Islet precursor cell (in vitro differentiated cells): ENCODE measurements at regions not wholly inside any gene's neighbourhood (a gene's known extent, or its start where the extent isn't known, plus 50 kb on each side); places are given as distances from the start of the nearest gene placed in this dataset.
"Not testable (repeated sequence)": the region's sequence is repeated elsewhere in the genome, so short reads cannot be mapped to it uniquely, and the experiment has no call there.

Source experiments
- DNase-seq: peaks from one replicate; pipeline ENCODE4 v3.0.0-alpha.2; 2018

DNA sequence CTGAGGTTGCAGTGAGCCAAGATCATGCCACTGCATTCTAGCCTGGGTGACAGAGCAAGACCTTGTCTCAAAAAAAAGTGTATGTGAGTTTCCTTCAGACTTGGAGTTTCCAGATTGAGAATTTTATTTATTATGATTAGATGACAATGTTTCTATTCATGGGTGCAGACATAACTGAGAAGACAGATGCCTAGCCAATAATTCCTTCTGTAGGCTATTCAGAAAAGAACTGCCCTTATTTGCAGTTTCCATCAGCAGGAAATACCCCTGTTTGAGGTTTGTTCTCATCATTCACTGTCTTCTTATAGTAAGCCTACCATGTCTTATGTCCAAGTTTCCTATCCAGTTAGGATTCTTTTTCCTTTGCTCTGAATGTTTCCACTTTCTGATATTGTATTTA is 269.0 kb downstream of the KTN1 start:
- DNase-seq = no peak

DNA sequence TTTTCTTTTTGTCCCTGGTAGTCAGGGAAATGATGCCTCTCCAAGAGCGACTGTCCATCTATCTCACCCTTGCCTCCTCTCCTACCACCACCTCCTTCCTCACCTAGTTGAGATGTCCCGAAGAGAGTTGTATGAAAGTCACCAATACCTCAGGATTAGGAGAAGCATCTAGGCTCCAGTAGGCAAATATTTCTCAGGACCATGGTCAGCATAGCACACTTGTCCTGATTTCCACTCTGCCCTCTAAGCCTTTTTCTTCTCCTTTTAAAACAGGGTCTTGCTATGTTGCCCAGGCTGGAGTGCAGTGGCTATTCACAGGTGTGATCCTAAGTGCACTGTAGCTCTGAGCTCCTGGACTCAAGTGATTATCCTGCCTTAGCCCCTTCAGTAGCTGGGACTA is 268.4 kb upstream of the PELI2 start:
- DNase-seq = no peak

DNA sequence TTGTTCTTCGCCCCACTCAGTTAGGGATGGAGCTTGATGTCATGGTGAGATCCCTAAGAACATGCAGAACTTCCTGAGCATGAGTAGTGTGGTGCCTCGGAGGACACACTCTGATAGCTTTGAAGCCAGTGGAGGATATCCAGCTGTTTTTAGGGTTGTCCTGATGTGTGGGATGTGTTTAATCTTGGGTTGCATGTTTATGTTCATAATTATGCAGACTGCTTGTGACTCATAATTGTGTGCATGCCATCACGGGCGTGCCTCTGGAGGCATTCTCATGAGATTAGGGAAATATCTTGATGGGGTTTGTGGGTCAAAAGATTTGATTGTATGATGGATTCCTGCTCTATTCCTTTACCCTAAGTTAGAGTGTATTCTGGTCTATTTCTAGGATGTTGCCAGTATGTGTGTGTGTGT is 267.4 kb upstream of the PELI2 start:
- no peak for DNase-seq

DNA sequence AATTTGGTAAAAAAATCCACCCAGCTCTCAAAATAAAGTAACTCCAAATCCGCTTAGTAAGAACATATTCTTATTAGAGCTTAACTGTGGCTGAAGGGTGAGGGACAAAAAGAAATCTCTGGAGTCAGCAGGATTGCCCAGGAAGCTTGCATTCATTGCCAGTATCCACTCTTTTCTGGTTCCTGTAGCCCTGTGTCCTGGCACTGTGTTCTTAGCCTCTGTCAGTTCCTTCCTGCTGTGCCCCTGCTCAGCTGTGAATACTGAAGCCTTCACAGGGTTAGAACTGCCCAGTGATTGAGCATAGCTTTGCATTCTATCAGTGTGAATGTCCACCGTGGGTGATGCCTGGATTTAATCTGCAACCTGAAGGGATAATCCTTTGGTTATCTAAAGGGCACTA is 266.9 kb upstream of the PELI2 start:
- DNase-seq = no peak

DNA sequence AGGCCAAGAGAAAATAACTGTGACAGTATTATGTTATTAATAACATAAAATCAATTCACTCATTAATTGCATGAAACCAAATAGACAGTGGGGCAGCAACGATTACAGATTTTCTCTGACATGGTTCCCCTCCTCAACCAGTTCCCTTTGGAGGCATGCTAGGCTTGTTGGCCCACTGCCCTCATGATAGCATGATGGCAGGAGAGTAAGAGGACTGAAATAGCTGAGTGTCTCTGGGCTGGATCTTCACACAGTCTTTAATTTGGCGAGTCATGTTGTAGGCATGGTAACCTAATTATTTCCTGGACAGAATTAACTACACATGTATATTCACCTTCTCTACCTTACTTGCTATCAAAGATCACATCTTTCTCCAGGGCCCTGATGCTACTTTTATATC is 266.2 kb upstream of the PELI2 start:
- DNase-seq = no peak

DNA sequence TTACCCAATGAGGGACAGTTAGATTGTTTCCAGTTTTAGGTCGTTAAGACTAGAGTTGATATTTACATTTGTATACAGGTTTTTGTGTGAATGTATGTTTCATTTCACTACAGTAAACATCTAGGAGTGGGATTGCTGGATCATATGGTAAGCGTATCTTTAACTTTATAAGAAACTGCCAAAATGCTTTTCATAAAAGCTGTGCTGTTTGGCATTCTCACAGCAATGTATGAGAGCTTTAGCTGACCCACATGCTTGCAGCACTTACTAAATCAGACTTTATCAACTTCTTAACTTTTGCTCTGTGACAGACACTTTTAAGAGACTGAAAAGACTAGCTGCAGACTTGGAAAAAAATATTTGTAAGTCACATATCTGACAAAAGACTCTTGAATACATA is 262.5 kb upstream of the PELI2 start:
- DNase-seq = no peak

DNA sequence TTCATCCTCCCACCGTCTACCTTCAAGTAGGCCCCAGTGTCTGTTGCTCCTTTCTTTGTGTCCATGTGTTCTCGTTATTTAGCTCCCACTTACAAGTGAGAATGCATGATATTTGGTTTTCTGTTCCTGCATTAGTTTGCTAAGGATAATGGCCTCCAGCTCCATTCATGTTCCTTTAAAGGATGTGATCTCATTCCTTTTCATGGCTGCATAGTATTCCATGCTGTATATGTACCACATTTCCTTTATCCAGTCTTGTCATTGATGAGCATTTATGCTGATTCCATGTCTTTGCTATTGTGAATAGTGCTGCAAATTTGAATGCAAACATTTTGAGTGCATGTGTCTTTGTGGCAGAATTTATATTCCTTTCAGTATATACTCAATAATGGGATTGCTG is 259.6 kb upstream of the PELI2 start:
- DNase-seq = no peak

DNA sequence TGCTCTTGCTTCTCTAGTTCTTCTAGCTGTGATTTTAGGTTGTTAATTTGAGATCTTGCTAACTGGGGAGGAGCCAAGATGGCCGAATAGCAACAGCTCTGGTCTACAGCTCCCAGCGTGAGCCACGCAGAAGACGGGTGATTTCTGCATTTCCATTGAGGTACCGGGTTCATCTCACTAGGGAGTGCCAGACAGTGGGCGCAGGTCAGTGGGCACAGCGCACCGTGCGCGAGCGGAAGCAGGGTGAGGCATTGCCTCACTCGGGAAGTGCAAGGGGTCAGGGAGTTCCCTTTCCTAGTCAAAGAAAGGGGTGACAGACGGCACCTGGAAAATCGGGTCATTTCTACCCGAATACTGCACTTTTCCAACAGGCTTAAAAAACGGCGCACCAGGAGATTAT is 256.6 kb upstream of the PELI2 start:
- DNase-seq = not testable (repeated sequence)

DNA sequence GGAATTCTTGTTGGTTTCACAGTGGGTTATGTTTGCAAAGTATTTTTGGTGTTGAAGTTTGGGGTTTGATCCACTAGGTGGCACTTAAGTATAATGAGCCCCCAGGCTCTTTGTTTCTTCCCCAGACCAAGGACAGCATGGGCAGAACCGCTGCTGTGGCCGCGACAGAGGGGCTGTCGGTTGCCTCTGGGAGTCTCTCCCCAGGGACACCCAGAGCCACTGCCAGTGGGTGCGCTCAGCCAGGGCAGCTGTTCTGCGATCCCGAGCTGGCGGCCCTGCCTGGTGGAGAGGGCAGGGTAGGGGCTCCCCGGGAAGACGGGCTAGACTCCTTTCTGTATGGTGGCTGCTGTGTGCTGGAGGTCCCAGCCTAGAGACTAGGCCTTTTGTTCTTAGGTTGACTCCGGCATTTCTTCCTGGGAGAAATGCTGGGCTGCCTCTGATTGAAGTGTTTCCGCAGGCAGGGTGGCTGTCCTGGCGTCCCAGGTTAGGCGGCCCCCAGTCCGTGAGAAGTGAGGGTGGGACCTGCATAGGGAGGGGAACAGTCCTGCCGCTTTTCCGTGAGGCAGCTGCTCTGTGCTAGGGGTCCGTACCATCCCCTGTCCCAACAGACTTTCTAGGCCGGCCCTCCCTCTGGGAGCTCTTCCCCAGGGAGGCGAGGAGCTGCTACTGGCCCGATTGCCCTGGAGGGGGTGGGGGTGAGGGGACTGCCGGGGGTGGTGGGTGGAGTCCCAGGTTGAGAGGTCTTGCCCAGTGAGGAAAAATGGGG is 253.1 kb upstream of the PELI2 start:
- DNase-seq = no peak

DNA sequence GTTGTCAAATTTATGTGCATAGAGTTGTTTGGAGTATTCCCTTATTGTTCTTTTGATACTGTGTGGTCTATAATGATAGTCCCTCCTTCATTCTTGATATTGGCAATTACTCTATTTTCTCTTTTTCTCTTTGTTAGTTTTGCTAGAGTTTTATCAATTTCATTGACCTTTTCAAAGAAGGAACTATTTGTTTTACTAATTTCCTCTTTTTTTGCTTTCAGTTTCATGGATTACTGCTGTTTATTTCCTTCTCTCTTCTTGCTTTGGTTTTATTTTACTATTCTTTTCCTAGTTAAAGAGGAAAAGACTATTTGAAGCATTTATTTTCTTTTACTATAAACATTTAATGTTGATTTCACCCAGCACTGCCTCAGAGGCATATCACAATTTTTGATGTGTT is 250.9 kb upstream of the PELI2 start:
- no peak for DNase-seq

DNA sequence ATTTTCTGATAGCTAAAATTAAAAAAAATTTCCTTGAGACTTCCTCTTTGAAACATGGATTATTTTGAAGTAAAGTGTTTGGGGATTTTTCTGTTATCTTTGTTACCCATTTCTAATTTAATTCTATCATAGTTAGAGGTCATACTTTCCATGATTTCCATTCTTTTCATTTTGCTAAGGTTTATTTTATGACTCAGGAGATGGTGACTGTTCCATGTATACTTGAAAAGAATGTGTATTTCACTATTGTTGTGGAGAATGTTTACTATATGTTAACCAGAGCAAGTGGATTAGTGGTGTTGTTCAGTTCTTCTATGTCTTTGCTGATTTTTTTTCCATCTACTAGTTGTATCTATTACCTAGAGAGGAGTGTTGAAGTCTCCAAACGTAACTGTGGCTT is 250.5 kb upstream of the PELI2 start:
- DNase-seq = no peak

DNA sequence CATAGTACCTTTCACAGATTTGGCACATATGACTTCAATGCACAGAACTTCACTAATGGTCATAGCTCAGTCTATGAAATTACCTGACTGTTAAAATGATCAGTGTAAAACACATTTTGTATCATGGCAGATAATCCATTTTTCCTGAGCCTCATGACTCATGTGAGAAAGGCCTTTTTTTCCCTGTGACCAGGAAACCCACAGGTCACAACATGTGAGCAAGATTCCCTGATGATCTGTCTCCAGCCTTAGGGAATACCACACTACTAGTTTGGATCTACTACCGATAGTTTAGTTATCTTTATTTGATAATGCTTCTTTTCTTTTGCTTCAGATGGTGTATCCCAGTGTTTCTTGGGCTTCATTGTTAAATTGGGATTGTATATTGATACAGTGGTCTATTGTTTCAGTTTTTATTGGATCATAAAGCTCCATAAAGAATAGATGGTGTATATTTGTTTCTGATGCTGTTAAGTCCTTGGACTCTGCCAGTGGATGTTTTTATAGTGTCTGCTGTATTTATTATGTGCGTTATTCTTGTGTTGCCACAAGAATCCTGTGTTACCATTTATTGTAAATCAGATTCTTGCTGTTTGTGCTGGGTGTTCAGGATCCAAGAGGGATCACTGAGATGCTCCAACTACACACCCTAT is 248.7 kb upstream of the PELI2 start:
- no peak for DNase-seq

DNA sequence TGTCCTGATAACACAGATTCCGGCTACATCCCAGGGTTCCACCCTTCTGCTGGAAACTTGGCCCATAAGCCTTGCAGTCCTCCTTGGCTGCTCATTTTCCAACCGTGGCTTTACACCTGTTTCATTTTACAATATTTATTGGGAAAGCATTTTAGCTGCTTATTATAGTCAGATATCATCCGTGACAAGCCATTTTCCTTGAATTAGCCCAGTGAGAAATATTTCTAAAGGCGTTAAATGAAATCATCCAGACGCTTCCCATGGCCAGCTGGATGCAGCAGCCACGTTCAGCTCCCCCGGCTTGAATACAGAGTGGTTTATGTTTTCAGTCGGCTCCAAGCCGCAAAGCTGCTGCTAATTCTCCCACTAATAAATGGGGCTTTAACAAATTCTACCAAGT is 245.0 kb upstream of the PELI2 start:
- no peak for DNase-seq

DNA sequence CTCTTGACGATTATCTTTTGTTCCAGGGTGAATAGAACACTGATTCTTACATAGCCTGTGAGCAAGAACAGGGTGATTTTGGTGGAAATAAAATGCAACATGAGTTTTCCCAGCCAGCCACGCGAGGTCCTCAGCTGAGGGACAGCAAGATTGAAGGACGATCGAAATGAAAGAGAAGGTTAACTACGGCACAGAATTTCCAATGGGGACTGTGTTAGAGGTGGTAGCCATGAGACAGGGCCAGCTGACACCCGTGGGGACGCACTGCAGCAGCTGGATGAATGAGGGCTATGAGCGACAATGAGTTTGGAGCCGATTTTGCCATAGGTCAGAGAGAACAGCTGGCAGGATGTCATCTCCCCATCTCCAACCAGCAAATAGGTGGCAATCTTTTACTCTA is 243.4 kb upstream of the PELI2 start:
- no peak for DNase-seq

DNA sequence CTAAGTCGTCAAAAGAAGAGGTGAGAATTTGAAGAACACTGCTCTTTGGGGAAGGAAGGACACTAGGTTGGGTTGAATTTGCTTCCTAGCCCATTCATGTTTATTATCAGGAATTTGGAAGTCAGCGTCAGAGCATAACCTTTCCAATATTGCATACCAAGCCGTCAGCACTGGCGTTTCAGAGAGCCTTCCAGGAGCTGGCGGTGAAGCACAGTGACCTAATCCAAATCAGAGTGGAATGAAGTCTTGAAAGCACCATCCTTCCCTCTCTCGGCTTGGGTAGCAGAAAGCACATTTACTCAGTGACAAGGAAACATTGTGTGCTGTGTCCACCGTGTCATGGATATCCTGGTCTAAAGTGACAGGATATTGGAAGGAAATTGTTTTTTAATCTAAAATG is 240.3 kb upstream of the PELI2 start:
- DNase-seq = no peak

DNA sequence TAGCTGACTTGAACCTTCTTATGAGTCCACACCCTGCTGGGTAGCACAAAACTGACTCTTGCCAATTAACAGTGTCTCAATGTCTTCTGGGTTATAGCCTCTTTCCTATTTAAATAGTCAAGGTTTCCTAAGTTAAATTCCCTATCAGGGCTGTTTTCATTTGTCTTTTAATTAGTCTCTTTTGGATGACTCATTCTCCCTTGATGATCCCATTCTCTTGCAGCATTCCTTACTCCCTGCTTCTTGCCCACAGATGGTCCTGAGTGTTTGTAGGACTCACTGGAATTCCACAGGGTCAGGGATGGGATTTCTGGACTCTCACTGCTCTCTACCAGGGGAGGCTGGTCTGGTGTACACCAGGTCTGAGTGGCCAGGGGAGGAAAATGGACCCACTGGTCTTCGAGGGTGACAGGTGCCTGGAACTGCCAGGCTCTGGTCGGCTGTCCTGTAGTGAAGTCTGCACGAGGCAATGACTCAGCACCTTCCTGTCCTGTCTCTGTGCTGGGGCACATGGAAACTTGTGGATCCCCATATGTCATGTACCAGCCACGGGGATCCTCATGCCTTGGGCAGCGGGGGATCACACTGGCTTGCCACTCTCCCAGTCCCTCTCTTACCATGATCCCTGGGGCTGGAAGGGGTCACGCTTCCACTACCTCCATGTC is 236.5 kb upstream of the PELI2 start:
- peak; percentile 79 for DNase-seq

DNA sequence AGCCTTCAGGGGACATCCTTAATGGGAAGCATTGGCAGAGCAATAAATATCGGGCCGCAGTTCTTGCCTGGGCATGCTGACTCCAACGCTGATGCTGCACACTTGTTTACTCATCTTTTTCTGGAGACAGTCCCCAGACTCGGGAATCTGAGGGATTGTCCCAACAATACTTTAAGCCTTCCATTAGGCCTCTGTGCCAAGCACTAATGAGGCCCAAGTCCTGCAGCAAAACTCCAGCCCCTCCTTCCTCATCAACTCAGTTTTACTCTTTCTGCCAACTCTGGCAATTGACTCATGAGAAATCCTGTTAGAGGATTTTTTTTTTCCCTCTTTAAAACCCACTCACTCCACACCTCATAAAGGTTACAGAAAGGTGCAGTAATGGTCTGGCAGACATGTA is 233.4 kb upstream of the PELI2 start:
- DNase-seq = no peak

DNA sequence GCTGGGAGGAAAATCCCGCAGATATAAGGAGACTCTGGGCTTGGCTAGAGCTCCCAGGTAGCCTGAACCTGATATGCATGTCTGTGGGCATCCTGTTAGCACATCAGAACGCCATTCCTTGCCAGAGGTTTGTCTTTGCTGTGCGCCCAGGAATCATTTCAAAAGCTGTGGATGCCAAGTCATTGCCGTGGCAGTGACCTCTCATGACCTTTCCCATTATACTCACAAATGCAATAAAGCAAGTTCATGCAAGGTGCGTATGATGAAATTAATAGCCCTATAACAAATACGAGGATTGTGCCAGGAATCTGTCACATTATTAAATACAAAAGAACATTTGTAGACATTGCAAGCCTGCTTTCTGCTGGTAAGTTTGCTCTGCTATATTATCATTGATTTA is 229.1 kb upstream of the PELI2 start:
- no peak for DNase-seq

DNA sequence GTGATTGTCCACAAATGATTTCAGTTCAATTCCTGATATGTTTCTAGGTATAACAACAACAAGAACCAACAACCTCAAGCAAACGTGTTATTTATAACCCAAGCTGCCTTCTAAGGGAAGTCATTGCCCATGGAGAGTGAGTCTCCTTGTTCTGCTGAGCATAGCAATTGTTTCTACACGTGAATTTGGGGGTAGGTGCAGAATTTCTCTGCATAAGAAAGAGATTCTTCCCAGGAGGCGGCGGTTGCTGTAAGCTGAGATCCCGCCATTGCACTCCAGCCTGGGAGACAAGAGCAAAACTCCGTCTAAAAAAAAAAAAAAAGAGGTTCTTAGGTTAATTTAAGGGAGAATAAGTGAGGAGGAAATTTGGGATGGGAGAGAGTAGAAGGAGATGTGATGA is 226.5 kb upstream of the PELI2 start:
- no peak for DNase-seq

DNA sequence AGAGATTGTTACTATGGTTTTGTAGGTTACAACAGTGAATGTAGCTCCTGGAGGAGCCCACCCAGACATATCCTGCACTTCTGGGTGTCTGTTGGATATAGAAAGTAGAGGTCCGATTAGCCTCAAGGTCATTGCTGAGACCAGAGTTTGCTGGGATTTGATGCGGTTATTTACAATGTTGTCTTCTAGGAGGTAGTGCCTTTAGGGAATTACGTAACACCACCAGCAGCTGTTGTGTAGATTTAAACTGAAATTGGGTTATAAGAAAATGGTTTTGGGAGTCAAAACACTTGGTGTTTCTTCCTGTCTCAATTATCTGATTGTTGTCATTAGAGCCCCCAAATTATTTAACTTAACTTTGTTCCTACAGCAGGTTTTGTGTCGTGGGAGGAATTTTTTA is 225.3 kb upstream of the PELI2 start:
- no peak for DNase-seq

DNA sequence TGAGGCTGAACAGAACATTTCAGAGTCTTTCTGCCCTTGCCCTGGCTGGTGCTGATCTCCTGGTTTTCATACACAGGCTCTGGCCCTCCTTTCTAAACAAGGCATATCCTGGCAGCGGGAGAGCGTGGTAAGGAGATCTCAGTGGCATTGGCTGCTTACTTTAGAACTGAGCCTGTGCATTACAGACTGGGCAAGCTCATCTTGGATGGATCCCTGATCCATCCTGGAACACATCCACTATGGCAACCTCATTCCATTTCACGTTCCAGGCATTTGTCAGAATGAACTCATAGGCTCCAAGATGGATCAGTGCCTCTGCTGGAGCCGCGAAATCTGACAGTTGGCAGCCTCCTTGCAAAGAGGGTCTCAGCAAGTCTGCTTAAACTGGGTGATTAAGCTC is 224.5 kb upstream of the PELI2 start:
- DNase-seq = no peak

DNA sequence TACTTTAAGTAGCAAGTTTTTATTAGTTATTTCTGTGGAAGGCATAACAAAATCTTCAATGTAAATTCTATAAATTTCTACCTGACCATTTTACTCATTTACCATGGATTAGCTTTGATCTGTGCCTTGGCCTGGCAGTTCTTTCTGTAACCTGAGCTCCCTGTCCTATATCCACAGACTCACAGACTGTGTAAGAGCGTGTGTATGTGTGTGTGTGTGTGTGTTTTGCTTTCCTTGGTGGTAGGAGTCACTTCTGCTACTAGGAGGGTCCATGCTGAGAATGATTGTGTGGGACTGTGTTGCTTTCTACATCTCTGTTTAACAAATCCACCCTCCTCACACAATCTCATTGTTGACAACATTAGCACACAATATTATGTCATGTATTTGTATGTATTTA is 221.2 kb upstream of the PELI2 start:
- no peak for DNase-seq

DNA sequence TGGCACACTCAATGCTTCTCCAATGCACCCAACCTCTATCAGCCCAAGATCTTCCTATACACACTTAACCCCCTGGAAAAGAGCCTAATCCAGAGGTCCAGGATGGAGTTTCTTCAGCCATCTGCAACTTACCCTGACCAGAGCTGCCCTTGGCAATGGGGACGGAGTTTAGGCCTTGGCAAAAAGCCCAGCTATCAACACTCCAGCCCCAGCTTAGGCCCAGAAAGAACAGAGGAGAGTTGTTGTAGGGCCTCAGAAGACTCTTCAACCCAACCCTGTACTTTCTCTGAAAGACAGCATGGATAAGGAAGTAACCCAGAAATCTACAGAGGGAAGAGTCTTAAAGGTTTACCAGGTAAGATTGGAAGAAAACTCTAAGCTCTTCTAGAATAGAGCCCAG is 219.3 kb upstream of the PELI2 start:
- DNase-seq = no peak

DNA sequence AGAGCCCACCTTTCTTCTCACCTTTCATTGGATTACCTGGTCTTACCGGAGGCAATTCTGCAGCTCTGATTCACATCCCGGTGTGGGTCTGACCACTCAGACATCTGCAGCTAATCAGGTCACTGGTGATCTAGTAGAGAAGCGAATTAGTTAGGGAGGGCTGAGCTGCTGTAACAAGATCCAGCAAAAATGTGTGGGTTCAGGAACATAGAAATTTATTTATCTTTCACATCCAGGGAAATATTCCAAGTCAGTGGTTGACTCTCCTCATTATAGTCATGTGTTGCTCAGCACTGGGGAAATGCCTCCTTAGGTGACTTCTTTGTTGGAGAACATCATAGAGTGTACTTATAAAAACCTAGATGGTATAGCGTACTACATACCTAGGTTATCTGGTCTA is 218.7 kb upstream of the PELI2 start:
- no peak for DNase-seq

DNA sequence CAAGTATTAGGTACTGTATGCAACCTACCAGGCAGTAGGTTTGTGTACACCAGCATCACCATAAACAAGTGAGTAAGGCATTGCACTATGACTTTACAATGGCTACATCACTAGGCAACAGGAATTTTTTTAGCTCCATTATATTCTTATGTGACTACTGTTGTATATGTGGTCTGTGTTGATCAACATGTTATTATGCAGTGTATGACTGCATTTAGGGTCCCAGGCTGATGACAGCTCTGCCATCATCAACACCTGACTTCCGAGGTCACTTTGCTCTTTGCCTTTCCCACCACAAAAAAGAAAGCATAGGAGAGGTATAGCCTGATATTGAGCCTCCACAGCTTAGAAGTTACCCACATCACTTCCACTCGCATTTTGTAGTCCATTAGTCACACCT is 217.5 kb upstream of the PELI2 start:
- no peak for DNase-seq
